ENCODE measurements at regions not wholly inside any gene's neighbourhood (a gene's known extent, or its start where the extent isn't known, plus 50 kb on each side); places are given as distances from the start of the nearest gene placed in this dataset.

DNA sequence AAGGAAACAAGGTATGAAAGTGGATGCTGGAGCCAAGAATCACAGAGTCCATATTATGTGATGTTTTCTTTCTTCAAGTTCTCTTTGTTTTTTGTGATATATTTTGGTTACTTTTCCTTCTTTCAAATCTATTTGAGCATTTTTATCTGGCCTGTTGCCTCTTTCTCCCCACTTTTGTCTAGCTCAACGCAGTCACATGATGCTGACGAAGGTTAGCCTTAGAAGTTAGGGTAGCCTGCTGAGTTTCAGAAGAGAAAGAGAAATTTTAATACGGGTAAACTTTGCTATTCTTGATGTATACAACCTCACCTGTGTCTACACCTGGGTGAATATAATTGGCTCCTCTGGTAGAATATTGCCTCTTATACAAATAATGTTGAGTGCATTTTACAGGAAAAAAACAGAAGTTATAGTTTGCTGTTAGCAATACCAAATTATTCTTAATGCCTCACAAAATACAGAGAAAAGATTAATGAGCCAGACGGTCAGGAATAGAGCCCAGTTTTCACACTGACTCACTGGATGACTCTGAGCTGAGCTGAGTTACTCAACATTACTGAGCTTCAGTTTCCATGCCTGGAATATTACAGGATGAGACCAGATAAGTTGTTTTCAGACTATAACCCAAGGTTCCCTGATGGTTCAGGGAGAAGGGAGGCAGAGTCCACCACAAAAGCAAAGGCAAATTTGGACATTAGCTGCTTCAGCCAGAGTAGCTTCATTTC, 161.6 kb upstream of the BDNF start:
- FAIRE-seq (peak; percentile 94), DNase-seq (ENCODE audit: low spot score) (peak; percentile 78)

DNA sequence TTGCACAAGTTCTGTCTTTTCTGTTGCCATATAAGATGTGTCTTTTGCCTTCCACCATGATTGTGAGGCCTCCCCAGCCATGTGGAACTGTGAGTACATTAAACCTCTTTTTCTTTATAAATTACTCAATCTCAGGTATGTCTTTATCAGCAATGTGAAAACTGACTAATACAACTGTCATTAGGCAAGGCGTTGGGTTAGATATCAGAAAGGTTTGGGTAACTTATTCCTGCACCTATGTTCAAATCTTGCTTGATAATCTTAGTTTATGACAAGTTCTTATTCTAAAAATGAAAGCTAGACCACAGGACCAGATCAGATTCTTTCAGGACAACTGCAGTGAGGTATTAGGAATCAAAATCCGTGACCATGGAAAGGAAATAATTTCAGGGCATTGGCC, 160.6 kb upstream of the BDNF start:
- peak; percentile 80 for FAIRE-seq
- peak; percentile 39 for DNase-seq (ENCODE audit: low spot score)

- FAIRE-seq = no peak
- DNase-seq (ENCODE audit: low spot score) = no peak
Observed at GRCh38 chr11:27858866-27859265, 158.6 kb upstream of the BDNF start.

GRCh38 chr11:27857588-27857987, 157.3 kb upstream of the BDNF start:
- DNase-seq (ENCODE audit: low spot score) = no peak
- no peak for FAIRE-seq

DNA sequence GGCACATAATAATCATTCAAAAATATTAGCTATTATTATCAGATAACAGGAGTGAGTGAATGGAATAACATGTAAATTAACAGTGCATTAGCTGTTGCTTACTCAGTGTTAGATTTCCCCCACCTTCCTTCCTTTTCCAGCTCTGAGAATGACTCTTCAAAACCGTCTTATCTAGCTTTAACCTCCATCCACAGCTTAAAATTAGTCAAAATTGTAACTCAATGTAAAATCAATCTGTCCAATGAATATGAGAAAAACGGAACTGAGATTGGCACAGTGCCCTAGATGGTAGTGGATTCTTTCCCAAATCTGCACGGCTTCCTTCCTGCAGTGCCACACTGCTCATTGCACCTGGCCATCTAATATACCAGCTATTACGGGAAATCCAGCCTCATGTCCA, 156.8 kb upstream of the BDNF start:
- DNase-seq (ENCODE audit: low spot score) = no peak
- no peak for FAIRE-seq

DNA sequence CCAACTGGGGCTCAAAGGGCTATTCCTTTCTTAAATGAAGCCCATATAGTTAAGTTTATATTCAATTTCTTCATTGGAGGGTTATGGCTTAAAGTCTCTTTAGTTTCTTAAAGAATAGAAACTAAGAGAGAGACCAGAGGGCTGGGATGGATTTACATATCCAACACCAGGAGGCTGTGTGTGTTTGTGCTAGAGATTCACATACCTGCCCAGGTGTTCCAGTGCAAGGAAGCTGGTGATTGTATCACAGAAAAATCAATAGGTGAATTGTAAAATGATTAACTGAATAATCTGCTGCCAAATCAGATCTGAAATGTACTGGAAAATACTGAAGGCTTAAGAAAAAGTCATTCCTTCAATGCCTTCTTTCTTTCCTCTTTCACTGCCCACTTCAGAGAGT, 148.2 kb upstream of the BDNF start:
- DNase-seq (ENCODE audit: low spot score) (no peak), FAIRE-seq (no peak)

- no peak for DNase-seq (ENCODE audit: low spot score)
- FAIRE-seq = no peak
Observed at GRCh38 chr11:27847496-27847895, 147.2 kb upstream of the BDNF start.

- FAIRE-seq = no peak
- no peak for DNase-seq (ENCODE audit: low spot score)
Observed at GRCh38 chr11:27842290-27842689, 142.0 kb upstream of the BDNF start.

GRCh38 chr11:27841023-27841422, 140.8 kb upstream of the BDNF start:
- FAIRE-seq (no peak), DNase-seq (ENCODE audit: low spot score) (no peak)

DNA sequence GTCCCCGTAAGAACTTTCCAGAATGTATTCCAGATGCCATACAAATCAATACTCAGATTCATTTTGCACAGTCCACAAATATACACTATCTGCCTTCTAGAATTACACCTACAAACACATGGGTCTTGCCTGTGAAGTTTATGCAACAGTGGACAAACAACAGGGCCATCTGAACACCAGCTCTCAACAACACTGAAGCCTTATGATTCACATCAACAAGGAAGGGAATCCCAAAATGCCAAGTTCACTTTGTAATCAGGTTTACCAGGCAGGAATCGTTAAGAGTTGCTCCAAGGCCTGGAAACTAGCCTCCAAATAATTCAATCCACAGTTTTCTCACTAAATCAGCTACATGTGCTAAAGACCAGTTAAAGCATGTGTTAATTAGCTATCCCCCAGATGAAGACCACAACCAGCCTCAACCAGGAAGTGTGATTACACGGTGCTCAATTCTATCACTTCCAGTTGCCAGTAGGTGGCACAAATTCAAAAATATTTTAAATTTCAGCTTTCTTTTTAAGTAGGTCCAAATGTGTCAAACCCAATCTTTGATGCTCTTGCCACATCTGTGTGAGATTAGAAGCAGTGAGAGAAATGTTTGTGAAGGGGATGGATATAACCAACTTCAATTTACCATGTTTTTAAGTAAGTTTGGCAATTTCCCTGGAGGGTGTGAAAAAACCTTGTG, 139.1 kb upstream of the BDNF start:
- DNase-seq (ENCODE audit: low spot score) = no peak
- no peak for FAIRE-seq

DNA sequence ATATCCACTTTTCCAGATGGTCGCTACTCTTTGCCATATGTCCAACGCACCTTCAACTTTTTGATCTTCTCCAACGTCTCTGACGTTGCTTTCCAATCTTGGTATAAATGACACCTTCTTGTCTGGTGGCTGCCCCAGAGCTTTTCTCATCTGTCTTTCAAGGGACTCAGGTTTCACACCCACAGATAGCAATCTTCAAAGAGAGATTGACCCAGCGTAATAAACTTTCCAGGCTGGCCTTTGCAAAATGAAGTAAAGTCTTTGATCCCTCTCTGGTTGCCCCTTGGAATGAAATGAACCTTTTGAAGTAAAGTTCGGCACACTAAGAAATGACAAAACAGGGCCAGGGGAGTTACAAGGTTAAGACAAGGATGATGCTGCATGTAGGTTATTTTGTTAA, 138.4 kb upstream of the BDNF start:
- no peak for FAIRE-seq

DNA sequence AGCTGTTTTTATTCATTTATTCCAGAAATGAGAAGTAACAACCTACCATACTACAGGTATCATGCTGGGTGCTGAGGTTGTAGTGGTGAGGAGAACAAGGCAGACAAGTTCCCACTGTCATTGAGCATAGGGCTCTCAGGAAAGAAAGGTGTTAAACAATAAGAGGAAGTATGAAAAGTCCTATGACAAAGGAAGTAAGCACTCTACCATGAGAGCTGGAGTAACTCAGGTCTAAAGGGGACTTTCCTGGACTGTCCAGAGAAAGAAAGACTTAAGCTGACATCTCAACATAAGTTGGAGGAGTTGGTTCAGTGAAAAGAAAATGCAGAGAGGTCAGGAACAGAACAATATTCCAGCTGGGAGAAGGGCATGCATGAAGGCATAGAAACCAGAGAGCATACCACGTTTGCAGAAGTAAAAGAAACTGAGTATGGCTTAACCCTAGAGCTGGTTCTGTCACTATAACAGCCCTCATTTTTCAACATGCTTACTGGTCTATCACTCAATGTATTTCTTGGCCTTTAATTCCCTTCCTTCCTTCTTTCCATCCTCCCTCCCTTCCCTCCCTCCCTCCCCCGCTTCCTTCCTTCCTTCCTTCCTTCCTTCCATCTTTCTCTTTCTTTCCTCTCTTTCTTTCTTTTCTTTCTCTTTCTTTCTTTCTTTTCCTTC, 137.8 kb upstream of the BDNF start:
- DNase-seq (ENCODE audit: low spot score) (no peak), FAIRE-seq (no peak)

More for the DNA sequence above, 138.4 kb upstream of the BDNF start:
- no peak for DNase-seq (ENCODE audit: low spot score)

- DNase-seq (ENCODE audit: low spot score) (peak; percentile 13), FAIRE-seq (no peak)
Observed at GRCh38 chr11:27830206-27830605, 130.0 kb upstream of the BDNF start.

DNA sequence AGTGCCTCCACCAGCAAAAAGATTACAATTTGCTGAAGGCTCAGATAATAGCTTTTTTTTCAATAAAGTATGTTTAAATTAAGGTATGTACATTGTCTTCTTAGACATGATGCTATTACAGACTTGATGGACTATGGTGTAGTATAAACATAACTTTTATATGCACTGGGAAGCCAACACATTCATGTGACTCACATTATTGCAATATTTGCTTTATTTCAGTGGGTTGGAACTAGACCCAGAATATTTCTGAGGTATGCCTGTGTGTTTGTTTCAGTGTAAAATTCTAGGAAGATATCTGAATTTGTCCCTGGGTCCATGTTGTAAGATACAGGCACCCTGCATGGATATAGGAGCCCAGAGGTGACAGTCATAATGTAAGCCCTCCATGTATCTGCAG, 120.0 kb upstream of the BDNF start:
- no peak for DNase-seq (ENCODE audit: low spot score)
- no peak for FAIRE-seq

DNA sequence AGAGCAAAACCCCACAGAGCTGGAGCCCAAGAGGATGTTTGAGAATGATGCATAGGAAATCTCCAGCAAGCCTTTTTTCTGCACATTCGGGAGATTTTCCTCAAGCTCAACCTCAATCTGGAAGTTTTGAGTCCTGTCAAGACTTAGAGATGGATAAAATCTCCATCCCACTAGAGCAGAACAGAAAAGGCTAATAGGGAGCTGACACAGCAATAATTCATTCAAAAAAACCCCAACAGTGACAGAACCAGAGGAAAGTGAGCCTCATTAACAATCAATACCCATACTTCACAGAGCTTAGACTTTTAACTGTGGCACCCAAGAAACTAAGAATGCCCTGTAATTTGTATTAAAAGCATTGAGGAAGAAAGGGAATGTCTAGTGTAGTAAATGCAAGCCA, 115.9 kb upstream of the BDNF start:
- DNase-seq (ENCODE audit: low spot score) = no peak
- no peak for FAIRE-seq

- peak; percentile 39 for FAIRE-seq
- peak; percentile 61 for DNase-seq (ENCODE audit: low spot score)
Observed at GRCh38 chr11:27812341-27812740, 112.1 kb upstream of the BDNF start.

DNA sequence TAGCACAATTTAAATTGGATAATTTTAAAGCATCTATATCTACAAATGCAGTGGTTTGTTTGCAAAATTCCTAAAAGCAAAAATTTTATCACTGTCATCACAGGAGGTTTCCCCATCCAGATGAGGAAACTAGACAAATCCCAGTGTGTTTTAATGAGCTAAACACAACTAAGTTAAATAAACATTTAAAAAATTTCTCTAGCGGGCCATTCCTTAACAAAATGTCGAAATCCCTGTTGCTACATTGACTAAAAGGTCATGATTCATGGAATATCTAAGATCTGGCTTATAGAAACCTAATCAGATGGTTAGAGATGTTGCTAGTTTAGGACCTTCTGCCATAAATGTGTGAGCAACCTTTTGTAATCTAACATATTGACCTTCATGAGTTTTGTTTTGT, 107.3 kb upstream of the BDNF start:
- FAIRE-seq (no peak), DNase-seq (ENCODE audit: low spot score) (no peak)

DNA sequence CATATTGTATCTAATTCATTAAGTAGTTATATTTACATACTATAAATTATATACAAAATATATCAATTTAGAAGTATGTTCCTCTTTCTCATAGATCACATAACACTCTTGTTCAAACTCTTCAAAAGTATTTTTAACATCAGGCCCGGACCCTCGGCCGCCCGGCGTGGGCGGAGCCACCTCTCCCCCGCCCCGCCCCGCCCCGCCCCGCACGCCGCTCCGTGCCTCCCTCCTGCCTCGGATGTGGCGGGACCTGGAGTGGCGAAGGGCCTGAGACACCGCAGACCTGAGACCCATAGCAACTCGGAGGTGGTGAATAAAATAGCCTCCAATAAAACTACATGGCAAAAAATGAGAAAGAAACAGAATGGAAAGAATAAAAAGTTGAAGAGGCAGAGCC, 105.9 kb upstream of the BDNF start:
- FAIRE-seq (no peak), DNase-seq (ENCODE audit: low spot score) (no peak)

GRCh38 chr11:27795955-27796861, 96.0 kb upstream of the BDNF start:
- no peak for DNase-seq (ENCODE audit: low spot score)
- FAIRE-seq = no peak

GRCh38 chr11:27786864-27787263, 86.6 kb upstream of the BDNF start:
- DNase-seq (ENCODE audit: low spot score) (no peak), FAIRE-seq (no peak)

- DNase-seq (ENCODE audit: low spot score) = no peak
- FAIRE-seq = no peak
Observed at GRCh38 chr11:27786331-27786730, 86.1 kb upstream of the BDNF start.
